Psoas muscle (tissue), 7 donors: ENCODE measurements at regions not wholly inside any gene's neighbourhood (a gene's known extent, or its start where the extent isn't known, plus 50 kb on each side); places are given as distances from the start of the nearest gene placed in this dataset.

Experiments
- ATAC-seq, 4 donors: fragments of 200-7000 bp; cut with Tn5 transposase; one replicate each; pipeline ENCODE4 v1.9.1; 2020; ENCODE audit warnings: moderate library complexity in 3 of 4, mild to moderate bottlenecking in 2 of 4
- DNase-seq, 2 donors: peaks; one replicate each; pipeline ENCODE4 v3.0.0-alpha.2; 2020
- H3K27ac ChIP-seq: fragments of 200-600 bp; one replicate; pipeline ENCODE4 v1.8.0; 2022
- H3K27me3 ChIP-seq, 3 donors: fragments of 200-600 bp in 1 of 3; one replicate each; pipeline versions ENCODE4 v1.6.1 to v1.8.0; 2013 to 2022; ENCODE audit warnings: low read length in 2 of 3, mild to moderate bottlenecking in 2 of 3, moderate library complexity in 1 of 3; ENCODE audit not compliant: insufficient read depth in 3 of 3
- H3K36me3 ChIP-seq, 2 donors: fragments of 200-600 bp in 1 of 2; one replicate each; pipeline versions ENCODE4 v1.6.1 to v1.8.0; 2013 to 2022; ENCODE audit warnings: low read depth in 1 of 2, mild to moderate bottlenecking in 1 of 2, moderate library complexity in 1 of 2; ENCODE audit not compliant: insufficient read depth in 1 of 2
- H3K4me1 ChIP-seq: fragments of 200-600 bp; one replicate; pipeline ENCODE4 v1.8.0; 2022
- H3K4me3 ChIP-seq: fragments of 200-600 bp; one replicate; pipeline ENCODE4 v1.8.0; 2022; ENCODE audit warnings: mild to moderate bottlenecking
- H3K9me3 ChIP-seq: fragments of 200-600 bp; one replicate; pipeline ENCODE4 v1.8.0; 2022
- CTCF ChIP-seq: fragments of 200-600 bp; IDR thresholded peaks from one replicate; pipeline ENCODE4 v1.8.0; 2022; ENCODE audit warnings: antibody characterized with exemption
- WGBS, 3 donors: extraction: QIAGEN DNeasy Blood & Tissue Kit; methylation state at CpG; one replicate each; pipeline versions ENCODE4 v1.1.6 to v1.1.7; 2013; 5-methylcytosine and 5-hydroxymethylcytosine counted together
- intact Hi-C, 2 donors: fragments of 100-400 bp; cut with DNase I; formaldehyde crosslinking; loops; one replicate each; pipeline versions ENCODE4 v1.11.0 to v1.14.2; 2022
- donor health status: healthy with polysubstance abuse.
- donor health status: DM: no; HTN: no; CAD: no; lungs with moderate emphysema.
- donor health status: Bipolar disorder and iron deficiency.
- donor health status: healthy.
- donor health status: DM: yes; HTN: yes; CAD: no.
- donor health status: DM: no; HTN: no; CAD: no.
- donor health status: DM: yes; HTN: yes; CAD: no.

GRCh38 chr13:112179421-112179820 lies 112.5 kb downstream of the SOX1 start:
- Histone ChIP-seq H3K9me3 (no peaks in the 10 kb centered on the region), H3K4me3 (no peak overlapping the region), H3K4me1 (no peaks in the 10 kb centered on the region), H3K27ac (no peak overlapping the region), H3K36me3 (no peaks in the 10 kb centered on the region), H3K27me3 (no peaks in the 10 kb centered on the region)
- intact Hi-C loops: no loop called here
- ATAC-seq (no peak), DNase-seq (no peak)
- TF ChIP-seq CTCF: no peak
- WGBS, 3 donors: 69 to 77% (median 71%) methylated on average over 9 of the region's 9 CpGs

GRCh38 chr13:112179995-112180394 lies 113.0 kb downstream of the SOX1 start:
- DNase-seq: no peak
- no peak for TF ChIP-seq CTCF
- no peak overlapping the region for H3K4me3 ChIP-seq
- no peaks in the 10 kb centered on the region for H3K4me1 ChIP-seq
- no peaks in the 10 kb centered on the region for H3K27me3 ChIP-seq
- ATAC-seq: no peak
- no peaks in the 10 kb centered on the region for H3K9me3 ChIP-seq
- H3K36me3 ChIP-seq: no peaks in the 10 kb centered on the region
- H3K27ac ChIP-seq: no peak overlapping the region
- intact Hi-C loops: no loop called here
- WGBS, 3 donors: 75 to 86% (median 79%) methylated on average over 12 of the region's 12 CpGs

GRCh38 chr13:112181336-112182067 lies 114.6 kb downstream of the SOX1 start:
- ATAC-seq: no peak
- H3K27me3 ChIP-seq: no peaks in the 10 kb centered on the region
- 40 to 43% (median 42%) methylated on average over 13 of the region's 13 CpGs for WGBS, 3 donors
- H3K4me1 ChIP-seq: no peaks in the 10 kb centered on the region
- H3K4me3 ChIP-seq: no peak overlapping the region
- intact Hi-C loops: no loop called here
- no peak for TF ChIP-seq CTCF
- no peaks in the 10 kb centered on the region for H3K9me3 ChIP-seq
- no peak overlapping the region for H3K27ac ChIP-seq
- no peaks in the 10 kb centered on the region for H3K36me3 ChIP-seq
- no peak for DNase-seq

- Histone ChIP-seq H3K9me3 (no peaks in the 10 kb centered on the region), H3K4me3 (no peak overlapping the region), H3K27me3 (no peaks in the 10 kb centered on the region), H3K27ac (no peak overlapping the region), H3K4me1 (no peaks in the 10 kb centered on the region), H3K36me3 (no peaks in the 10 kb centered on the region)
- ATAC-seq: no peak
- 70 to 87% (median 76%) methylated on average over 10 to 11 of the region's 11 CpGs for WGBS, 3 donors
- no peak for TF ChIP-seq CTCF
- intact Hi-C loops: no loop called here
- DNase-seq: no peak
Observed at GRCh38 chr13:112182251-112182650, 115.3 kb downstream of the SOX1 start.
